NCI-H82 treated with DMSO at 0.1 percent for 48 hours (cell line): ENCODE measurements at regions not wholly inside any gene's neighbourhood (a gene's known extent, or its start where the extent isn't known, plus 50 kb on each side); places are given as distances from the start of the nearest gene placed in this dataset.

Source experiments
- DNase-seq: peaks from one replicate; lab custom pipeline; 2025; ENCODE audit not compliant: unreplicated experiment; lab: John Stamatoyannopoulos, UW

GRCh38 chr14:58942516-58942915, 246.0 kb upstream of the DAAM1 start:
- DNase-seq = no peak

- DNase-seq = no peak
These were observed 244.0 kb upstream of the DAAM1 start for GRCh38 chr14:58944343-58944967.

DNA sequence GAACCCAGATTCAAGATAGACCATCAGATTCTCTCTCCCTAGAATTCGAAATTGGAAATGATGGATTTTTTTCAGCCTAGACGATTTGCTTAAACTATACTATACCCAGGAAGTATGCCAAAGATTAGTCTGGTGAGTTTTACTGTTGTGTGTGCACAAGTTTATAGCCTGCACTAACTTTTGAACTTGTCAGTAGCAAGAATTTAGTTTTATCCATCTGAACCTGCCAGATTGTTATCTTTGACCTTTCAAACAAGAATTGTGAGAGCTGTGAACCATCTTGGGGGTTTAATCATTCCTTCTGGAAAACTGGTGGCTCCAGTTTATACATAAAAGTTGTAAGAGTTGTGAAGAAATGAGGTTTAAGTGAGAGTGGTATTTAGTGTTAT, 243.5 kb upstream of the DAAM1 start:
- DNase-seq = no peak

GRCh38 chr14:58946431-58946830, 242.0 kb upstream of the DAAM1 start:
- no peak for DNase-seq

- no peak for DNase-seq
These were observed 241.3 kb upstream of the DAAM1 start for GRCh38 chr14:58947156-58947555.

GRCh38 chr14:58947814-58948445, 240.5 kb upstream of the DAAM1 start:
- DNase-seq = no peak

- no peak for DNase-seq
These were observed 237.9 kb upstream of the DAAM1 start for GRCh38 chr14:58950555-58950954.

GRCh38 chr14:58951143-58951542, 237.3 kb upstream of the DAAM1 start:
- DNase-seq = no peak

DNA sequence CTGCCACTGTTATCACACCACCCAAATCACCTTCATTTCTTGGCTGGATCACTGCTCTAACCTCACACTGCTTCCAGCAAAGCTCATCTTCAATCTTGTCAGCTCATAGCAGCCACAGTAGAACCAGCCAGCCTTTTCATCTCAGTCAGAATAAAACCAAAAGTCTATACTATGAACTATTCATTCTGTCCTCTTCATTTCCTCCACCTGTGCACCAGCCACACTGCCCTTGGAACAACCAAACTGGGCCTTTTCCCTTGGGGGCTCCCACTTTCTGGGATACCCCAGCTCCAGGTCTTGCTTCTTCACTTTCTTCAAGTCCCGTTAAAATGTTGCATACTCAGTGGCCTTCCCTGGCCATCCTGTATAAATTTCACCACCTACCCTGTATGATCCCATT, 234.4 kb upstream of the DAAM1 start:
- no peak for DNase-seq

DNA sequence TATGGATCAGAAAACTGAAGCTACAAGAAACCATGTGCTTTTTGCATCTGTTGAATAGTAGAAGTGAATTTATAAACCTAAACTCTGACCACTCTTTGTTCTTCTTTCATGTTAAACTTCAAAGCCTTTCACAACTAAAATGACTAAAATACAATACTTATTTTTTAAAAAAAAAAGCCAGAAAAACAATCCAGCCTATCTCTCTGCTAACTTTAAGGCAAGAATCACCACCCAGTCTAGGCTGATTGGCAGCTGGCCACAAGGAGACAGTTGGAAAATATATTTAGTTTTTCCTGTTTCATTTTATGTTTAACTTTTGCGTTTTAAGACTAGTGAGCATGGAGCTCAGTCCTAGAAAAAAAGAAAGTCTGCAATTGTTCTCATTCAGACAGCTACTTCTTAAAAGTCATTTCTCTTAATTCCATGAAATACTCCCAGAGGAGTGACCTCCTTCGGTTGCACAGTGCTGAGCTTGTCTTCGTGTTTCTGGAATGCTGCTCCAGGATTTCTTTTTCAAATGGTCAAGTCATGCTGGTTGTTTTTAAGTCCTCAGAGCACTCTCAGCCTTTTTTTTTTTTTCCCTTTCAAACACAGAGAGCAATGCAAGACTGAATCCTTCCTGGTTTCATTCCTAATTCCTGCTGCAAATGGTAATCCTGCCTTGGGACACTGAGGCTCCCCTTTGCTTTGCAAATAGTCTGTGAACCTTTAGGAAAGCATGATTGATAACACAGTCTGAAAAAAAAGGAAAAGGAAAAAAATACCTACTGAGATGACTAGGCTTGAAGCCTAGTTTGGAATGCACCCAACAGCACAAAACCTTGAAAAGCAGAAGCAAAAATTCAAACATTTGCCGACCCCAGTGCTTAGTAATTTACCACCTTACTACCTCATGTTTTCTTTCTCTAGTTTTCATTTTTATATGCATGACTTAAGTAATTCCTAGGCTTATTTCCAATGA, 233.3 kb upstream of the DAAM1 start:
- DNase-seq = no peak

- no peak for DNase-seq
These were observed 227.3 kb upstream of the DAAM1 start for GRCh38 chr14:58961045-58961731.

DNA sequence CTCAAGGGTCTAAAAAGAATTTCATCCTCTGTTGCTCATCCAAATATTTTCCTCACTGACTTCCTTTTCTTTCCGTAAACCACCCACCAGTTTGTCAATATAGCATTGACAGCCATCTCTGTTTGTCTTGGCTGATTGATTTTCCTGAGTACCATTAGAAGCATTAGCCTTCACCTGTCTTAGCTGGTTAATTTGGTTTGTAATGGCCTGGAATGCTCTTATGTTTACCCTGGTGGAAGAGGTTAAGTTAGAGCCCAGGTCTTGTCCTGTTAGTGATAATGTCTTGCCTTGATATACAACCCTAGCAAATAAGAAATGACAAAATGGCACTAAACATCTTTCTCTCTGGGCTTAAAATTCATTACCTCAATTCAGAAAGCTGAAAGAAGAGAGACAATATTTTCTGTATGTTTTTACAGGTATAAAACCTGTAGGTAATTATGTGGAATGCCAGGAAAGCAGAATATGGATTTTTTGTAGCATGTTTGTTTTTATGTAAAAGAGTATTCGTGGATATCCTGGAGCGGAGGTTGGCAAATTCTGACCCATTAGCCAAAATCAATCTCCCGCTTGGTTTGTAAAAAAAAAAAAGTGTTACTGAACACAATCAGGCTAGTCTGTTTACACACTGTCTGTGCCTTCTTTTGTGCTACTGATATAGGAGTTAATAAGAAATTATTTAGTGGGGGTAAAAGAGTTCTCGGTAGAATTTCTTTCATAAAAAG, 224.4 kb upstream of the DAAM1 start:
- DNase-seq = no peak

GRCh38 chr14:58964598-58964928, 223.9 kb upstream of the DAAM1 start:
- DNase-seq = no peak

GRCh38 chr14:58965601-58966000, 222.9 kb upstream of the DAAM1 start:
- peak; percentile 18 for DNase-seq

DNA sequence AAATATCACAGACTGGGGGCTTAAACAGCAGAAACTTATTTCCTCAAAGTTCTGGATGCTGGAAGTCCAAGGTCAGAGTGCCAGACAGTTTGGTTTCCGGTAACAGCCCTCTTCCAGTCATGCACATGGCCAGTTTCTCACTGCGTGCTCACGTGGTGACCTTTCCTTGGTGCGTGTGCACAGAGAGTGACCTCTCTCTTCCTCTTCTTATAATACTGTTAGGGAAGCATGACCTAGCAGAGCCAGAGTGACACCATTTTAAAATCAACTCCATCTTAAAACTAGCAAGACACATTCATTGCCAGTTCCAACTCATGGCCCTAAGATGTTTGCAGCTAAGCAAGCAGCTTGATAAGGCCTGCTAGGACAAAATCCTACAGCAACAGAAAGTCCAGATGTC, 221.5 kb upstream of the DAAM1 start:
- DNase-seq = no peak

DNA sequence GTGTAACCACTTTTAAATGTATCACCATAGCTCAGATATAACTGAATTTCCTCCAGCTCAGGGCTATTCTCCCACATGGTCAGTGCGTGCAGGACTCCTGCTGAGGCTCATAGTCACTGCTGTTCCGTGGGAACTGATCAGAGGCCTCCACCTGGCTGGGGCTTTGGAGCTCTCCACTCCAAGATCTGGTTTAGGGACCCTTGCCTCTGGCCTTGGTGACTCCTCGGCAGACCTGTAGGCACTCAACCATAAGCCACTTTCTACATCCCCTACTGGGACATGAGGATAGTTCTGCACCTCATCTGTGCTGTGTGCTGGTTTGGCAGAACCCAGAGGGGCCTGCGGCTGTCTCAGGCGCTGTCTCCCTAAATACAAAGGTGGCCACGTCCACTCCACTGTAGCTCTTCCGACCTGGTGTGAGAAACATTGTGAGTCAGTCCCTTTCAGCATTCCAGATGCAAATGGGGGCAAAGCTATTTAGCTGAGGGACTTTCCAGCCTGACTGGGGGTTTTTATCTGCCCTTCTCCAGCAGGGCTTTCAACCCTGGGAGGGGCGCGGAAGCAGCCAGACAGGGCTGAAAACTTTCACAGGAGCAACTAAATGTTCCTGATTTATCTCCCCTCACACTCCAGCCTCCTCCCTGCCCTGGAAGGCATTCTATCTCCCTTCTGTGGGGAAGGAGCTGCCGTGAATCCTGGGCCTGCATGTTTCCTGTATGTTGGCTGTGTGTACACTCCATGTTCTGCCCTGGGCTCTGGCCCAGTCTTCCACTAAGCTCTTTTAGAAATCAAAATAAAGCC, 218.3 kb upstream of the DAAM1 start:
- DNase-seq = no peak

GRCh38 chr14:58972233-58973017, 216.0 kb upstream of the DAAM1 start:
- DNase-seq = no peak

- DNase-seq = no peak
These were observed 211.1 kb upstream of the DAAM1 start for GRCh38 chr14:58977366-58977765.

- no peak for DNase-seq
These were observed 210.1 kb upstream of the DAAM1 start for GRCh38 chr14:58978343-58978742.
